ENCODE measurements at regions not wholly inside any gene's neighbourhood (a gene's known extent, or its start where the extent isn't known, plus 50 kb on each side); places are given as distances from the start of the nearest gene placed in this dataset.

DNA sequence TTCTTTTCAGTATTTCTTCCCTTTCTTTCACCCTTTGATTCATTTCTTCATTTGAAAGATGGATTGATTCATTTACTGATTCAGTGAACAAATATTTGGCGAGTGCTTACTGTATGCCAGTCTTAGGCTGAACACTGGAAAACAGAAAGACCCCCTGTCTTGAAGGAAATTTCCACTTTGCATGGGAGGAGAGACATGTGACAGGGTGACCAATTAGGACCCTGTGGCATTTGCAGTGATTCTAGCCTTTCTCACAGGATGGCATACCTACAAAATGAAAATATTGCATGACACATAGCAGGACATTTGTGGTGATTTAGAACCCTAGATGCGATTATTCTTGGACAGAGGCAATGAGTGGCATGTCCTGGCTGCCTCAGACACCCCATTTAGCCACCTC is 407.2 kb upstream of the SGCD start:
- no peaks in the 10 kb centered on the region for H3K9me3 Mint-ChIP-seq
- H3K4me3 Mint-ChIP-seq, result no peak overlapping the region
- Histone ChIP-seq H3K27ac (ENCODE audit: low read depth in 1 of 2, low read length in 2 of 2) (no peak overlapping the region), H3K4me3 (ENCODE audit: low read length) (no peak overlapping the region), H3K9me3 (ENCODE audit: control insufficient read depth in 1 of 2, insufficient read depth in 1 of 2, low read length in 2 of 2) (peaks cover 0 to 5% of the 10 kb centered on the region in 2 experiments), H3K27me3 (ENCODE audit: control insufficient read depth in 1 of 2, insufficient read depth in 2 of 2, low read length in 2 of 2) (no peaks in the 10 kb centered on the region), H3K36me3 (ENCODE audit: insufficient read depth, low read length) (no peaks in the 10 kb centered on the region), H3K4me1 (ENCODE audit: insufficient read depth, low read length) (no peaks in the 10 kb centered on the region)
- no peaks in the 10 kb centered on the region for H3K36me3 Mint-ChIP-seq (ENCODE audit: low read depth)
- ChIA-PET POLR2A (no interaction called here), CTCF (no interaction called here)
- H3K4me1 Mint-ChIP-seq (ENCODE audit: low read depth), result no peaks in the 10 kb centered on the region
- DNase-seq, result no peak
- H3K27me3 Mint-ChIP-seq, result peaks cover 23% of the 10 kb centered on the region
- ATAC-seq (ENCODE audit: poor library complexity), result no peak
- TF ChIP-seq, protein P1, sequence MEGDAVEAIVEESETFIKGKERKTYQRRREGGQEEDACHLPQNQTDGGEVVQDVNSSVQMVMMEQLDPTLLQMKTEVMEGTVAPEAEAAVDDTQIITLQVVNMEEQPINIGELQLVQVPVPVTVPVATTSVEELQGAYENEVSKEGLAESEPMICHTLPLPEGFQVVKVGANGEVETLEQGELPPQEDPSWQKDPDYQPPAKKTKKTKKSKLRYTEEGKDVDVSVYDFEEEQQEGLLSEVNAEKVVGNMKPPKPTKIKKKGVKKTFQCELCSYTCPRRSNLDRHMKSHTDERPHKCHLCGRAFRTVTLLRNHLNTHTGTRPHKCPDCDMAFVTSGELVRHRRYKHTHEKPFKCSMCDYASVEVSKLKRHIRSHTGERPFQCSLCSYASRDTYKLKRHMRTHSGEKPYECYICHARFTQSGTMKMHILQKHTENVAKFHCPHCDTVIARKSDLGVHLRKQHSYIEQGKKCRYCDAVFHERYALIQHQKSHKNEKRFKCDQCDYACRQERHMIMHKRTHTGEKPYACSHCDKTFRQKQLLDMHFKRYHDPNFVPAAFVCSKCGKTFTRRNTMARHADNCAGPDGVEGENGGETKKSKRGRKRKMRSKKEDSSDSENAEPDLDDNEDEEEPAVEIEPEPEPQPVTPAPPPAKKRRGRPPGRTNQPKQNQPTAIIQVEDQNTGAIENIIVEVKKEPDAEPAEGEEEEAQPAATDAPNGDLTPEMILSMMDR (IDR thresholded peaks at IDR 0.05), result no peak
- no peak overlapping the region for H3K27ac Mint-ChIP-seq
- intact Hi-C loops (cut with DNase I, micrococcal nuclease), result no loop called here

DNA sequence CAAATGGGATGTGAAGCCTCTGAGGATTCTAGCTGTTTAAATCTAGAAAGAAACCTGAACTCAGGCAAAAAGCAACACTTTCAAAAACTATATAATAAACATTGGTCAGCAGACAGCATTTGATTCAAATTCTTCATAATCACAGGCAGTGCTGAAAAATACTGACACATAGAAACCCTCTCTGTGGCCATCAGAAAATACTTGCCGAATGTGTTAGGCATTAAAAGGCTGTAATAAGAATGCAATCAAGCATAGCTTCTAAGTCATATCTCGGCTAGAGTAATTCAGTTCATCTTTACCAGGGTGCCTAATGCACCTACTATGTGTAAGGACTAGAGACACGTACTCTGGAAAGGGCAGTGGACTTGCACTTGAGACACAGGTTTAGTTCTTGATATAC is 405.3 kb upstream of the SGCD start:
- no peaks in the 10 kb centered on the region for H3K36me3 Mint-ChIP-seq (ENCODE audit: low read depth)
- H3K4me1 Mint-ChIP-seq (ENCODE audit: low read depth), result no peaks in the 10 kb centered on the region
- Histone ChIP-seq H3K27ac (ENCODE audit: low read depth in 1 of 2, low read length in 2 of 2) (no peak overlapping the region), H3K9me3 (ENCODE audit: control insufficient read depth in 1 of 2, insufficient read depth in 1 of 2, low read length in 2 of 2) (peaks cover 0 to 5% of the 10 kb centered on the region in 2 experiments), H3K4me3 (ENCODE audit: low read length) (no peak overlapping the region), H3K36me3 (ENCODE audit: insufficient read depth, low read length) (no peaks in the 10 kb centered on the region), H3K4me1 (ENCODE audit: insufficient read depth, low read length) (no peaks in the 10 kb centered on the region), H3K27me3 (ENCODE audit: control insufficient read depth in 1 of 2, insufficient read depth in 2 of 2, low read length in 2 of 2) (no peaks in the 10 kb centered on the region)
- CTCF ChIA-PET, result no interaction called here
- ATAC-seq (ENCODE audit: poor library complexity) (no peak), DNase-seq (no peak)
- H3K4me3 Mint-ChIP-seq, result no peak overlapping the region
- TF ChIP-seq, protein P1 (IDR thresholded peaks at IDR 0.05), result no peak
- H3K27me3 Mint-ChIP-seq, result peaks cover 23% of the 10 kb centered on the region
- POLR2A ChIA-PET, result no interaction called here
- no peaks in the 10 kb centered on the region for H3K9me3 Mint-ChIP-seq
- H3K27ac Mint-ChIP-seq, result no peak overlapping the region
- intact Hi-C loops (cut with DNase I, micrococcal nuclease), result no loop called here

DNA sequence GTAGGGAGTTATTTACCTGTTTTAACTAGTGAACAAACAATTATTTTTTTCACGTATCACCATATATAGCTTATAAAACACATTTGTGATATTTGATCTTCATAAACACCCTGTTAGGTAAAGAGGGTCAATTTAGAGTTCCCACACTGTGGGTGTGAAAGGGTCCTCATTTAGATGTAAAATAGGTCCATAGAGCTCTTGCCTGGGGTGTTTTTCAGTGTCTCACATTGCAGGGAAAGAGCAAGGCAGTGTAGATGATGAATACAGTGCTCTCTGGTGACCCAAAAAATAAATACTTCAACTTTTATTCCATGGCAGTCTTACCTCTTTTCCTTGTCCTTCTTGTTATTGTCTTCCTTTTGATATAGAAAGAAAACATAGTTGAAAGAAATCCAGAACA is 403.2 kb upstream of the SGCD start:
- ATAC-seq (ENCODE audit: poor library complexity) (no peak), DNase-seq (no peak)
- TF ChIP-seq, protein P1 (IDR thresholded peaks at IDR 0.05), result no peak
- peaks cover 19% of the 10 kb centered on the region for H3K27me3 Mint-ChIP-seq
- intact Hi-C loops (cut with DNase I, micrococcal nuclease), result no loop called here
- Histone ChIP-seq H3K36me3 (ENCODE audit: insufficient read depth, low read length) (no peaks in the 10 kb centered on the region), H3K27me3 (ENCODE audit: control insufficient read depth in 1 of 2, insufficient read depth in 2 of 2, low read length in 2 of 2) (no peaks in the 10 kb centered on the region), H3K27ac (ENCODE audit: low read depth in 1 of 2, low read length in 2 of 2) (no peak overlapping the region), H3K4me1 (ENCODE audit: insufficient read depth, low read length) (no peaks in the 10 kb centered on the region), H3K9me3 (ENCODE audit: control insufficient read depth in 1 of 2, insufficient read depth in 1 of 2, low read length in 2 of 2) (no peaks in the 10 kb centered on the region), H3K4me3 (ENCODE audit: low read length) (no peak overlapping the region)
- H3K4me1 Mint-ChIP-seq (ENCODE audit: low read depth), result no peaks in the 10 kb centered on the region
- no peak overlapping the region for H3K27ac Mint-ChIP-seq
- ChIA-PET CTCF (no interaction called here), POLR2A (no interaction called here)
- no peaks in the 10 kb centered on the region for H3K36me3 Mint-ChIP-seq (ENCODE audit: low read depth)
- H3K4me3 Mint-ChIP-seq, result no peak overlapping the region
- H3K9me3 Mint-ChIP-seq, result no peaks in the 10 kb centered on the region
